SK-N-SH treated with all-trans-retinoic acid at 6 μM for 48 hours (cell line): ENCODE measurements at regions not wholly inside any gene's neighbourhood (a gene's known extent, or its start where the extent isn't known, plus 50 kb on each side); places are given as distances from the start of the nearest gene placed in this dataset.

Experiments
- ARNTL ChIP-seq: fragments of 450-650 bp; formaldehyde crosslinking; IDR thresholded peaks from 2 replicates; pipeline ENCODE4 v1.5.0; 2020; ENCODE audit warnings: low read depth, mild to moderate bottlenecking, moderate library complexity, borderline replicate concordance
- CREB5 ChIP-seq: fragments of 250-450 bp; sonication (Bioruptor Pico); IDR thresholded peaks from 2 replicates; pipeline ENCODE4 v1.5.1; 2020; ENCODE audit warnings: low read depth, mild to moderate bottlenecking, moderate library complexity
- CSDC2 ChIP-seq: fragments of 250-450 bp; sonication (Bioruptor Pico); IDR thresholded peaks from 2 replicates; pipeline ENCODE4 v1.5.0; 2020; ENCODE audit warnings: mild to moderate bottlenecking, moderate library complexity
- CSRNP3 ChIP-seq: fragments of 250-450 bp; sonication (Bioruptor Pico); IDR thresholded peaks from 2 replicates; pipeline ENCODE4 v1.5.1; 2021; ENCODE audit warnings: mild to moderate bottlenecking, moderate library complexity
- ESRRG ChIP-seq: fragments of 250-450 bp; sonication (Bioruptor Pico); IDR thresholded peaks from 2 replicates; pipeline ENCODE4 v1.6.1; 2021; ENCODE audit warnings: mild to moderate bottlenecking
- ISL1 ChIP-seq: fragments of 250-450 bp; sonication (Bioruptor Pico); IDR thresholded peaks from 2 replicates; pipeline ENCODE4 v2.1.2; 2022; ENCODE audit warnings: mild to moderate bottlenecking, moderate library complexity
- OSR1 ChIP-seq: fragments of 250-450 bp; sonication (Bioruptor Pico); IDR thresholded peaks from 2 replicates; pipeline ENCODE4 v1.8.0; 2022; ENCODE audit warnings: moderate library complexity, mild to moderate bottlenecking, inconsistent platforms
- PATZ1 ChIP-seq: fragments of 250-450 bp; sonication (Bioruptor Pico); IDR thresholded peaks from 2 replicates; pipeline ENCODE4 v1.8.0; 2020; ENCODE audit warnings: mild to moderate bottlenecking, moderate library complexity, borderline replicate concordance
- RARB ChIP-seq: fragments of 250-450 bp; sonication (Bioruptor Pico); IDR thresholded peaks from 2 replicates; pipeline ENCODE4 v1.8.0; 2021; ENCODE audit warnings: mild to moderate bottlenecking, moderate library complexity
- SNAI2 ChIP-seq: fragments of 250-450 bp; sonication (Bioruptor Pico); IDR thresholded peaks from 2 replicates; pipeline ENCODE4 v1.5.0; 2020; ENCODE audit warnings: mild to moderate bottlenecking, moderate library complexity
- TCF4 ChIP-seq: fragments of 250-450 bp; sonication (Bioruptor Pico); IDR thresholded peaks from 2 replicates; pipeline ENCODE4 v1.8.0; 2021; ENCODE audit warnings: mild to moderate bottlenecking, moderate library complexity, borderline replicate concordance
- ZFP3 ChIP-seq: fragments of 250-450 bp; sonication (Bioruptor Pico); IDR thresholded peaks from 2 replicates; pipeline ENCODE4 v1.5.0; 2020; ENCODE audit warnings: mild to moderate bottlenecking, moderate library complexity
- ZFP30 ChIP-seq: fragments of 450-650 bp; formaldehyde crosslinking; IDR thresholded peaks from 2 replicates; pipeline ENCODE4 v1.5.0; 2022; ENCODE audit warnings: mild to moderate bottlenecking, moderate library complexity

- TF ChIP-seq RARB (CRISPR knock-in tag), result no peak
- no peak for TF ChIP-seq TCF4 (CRISPR knock-in tag)
- TF ChIP-seq ZFP30 (CRISPR knock-in tag), result no peak
- TF ChIP-seq ZFP3, result no peak
- TF ChIP-seq ISL1 (CRISPR knock-in tag), result no peak
- no peak for TF ChIP-seq ESRRG (CRISPR knock-in tag)
- TF ChIP-seq OSR1 (CRISPR knock-in tag), result no peak
- no peak for TF ChIP-seq ARNTL (CRISPR knock-in tag)
- no peak for TF ChIP-seq CREB5 (CRISPR knock-in tag)
- no peak for TF ChIP-seq PATZ1 (CRISPR knock-in tag)
- TF ChIP-seq SNAI2 (CRISPR knock-in tag), result no peak
- no peak for TF ChIP-seq CSDC2 (CRISPR knock-in tag)
- no peak for TF ChIP-seq CSRNP3
Measured at GRCh38 chr3:55283441-55283925, 203.6 kb downstream of the WNT5A start.
